Panc1 (cell line): ENCODE measurements at regions not wholly inside any gene's neighbourhood (a gene's known extent, or its start where the extent isn't known, plus 50 kb on each side); places are given as distances from the start of the nearest gene placed in this dataset.

ENCODE experiments used
- POLR2AphosphoS5 ChIP-seq: IDR thresholded peaks from 2 replicates; pipeline ENCODE4 v1.6.1; 2012; ENCODE audit warnings: mild to moderate bottlenecking, low read depth, low read length, moderate library complexity
- TCF7L2 ChIP-seq: IDR thresholded peaks from 2 replicates; pipeline ENCODE4 v1.6.1; 2011; ENCODE audit warnings: mild to moderate bottlenecking, low read depth, low read length, inconsistent platforms
- TF ChIP-seq, protein P1 (sequence below), 2 experiments: IDR thresholded peaks; 2 replicates each; pipeline ENCODE4 v1.6.1; 2011 to 2012; ENCODE audit warnings: low read depth in 2 of 2, control low read depth in 1 of 2, low read length in 1 of 2, mild to moderate bottlenecking in 1 of 2, moderate library complexity in 1 of 2; ENCODE audit not compliant: insufficient read depth in 1 of 2
- TF ChIP-seq, protein P2 (sequence below): fragments of 450-650 bp; IDR thresholded peaks from 2 replicates; pipeline ENCODE4 v1.5.1; 2017; ENCODE audit warnings: mild to moderate bottlenecking

DNA sequence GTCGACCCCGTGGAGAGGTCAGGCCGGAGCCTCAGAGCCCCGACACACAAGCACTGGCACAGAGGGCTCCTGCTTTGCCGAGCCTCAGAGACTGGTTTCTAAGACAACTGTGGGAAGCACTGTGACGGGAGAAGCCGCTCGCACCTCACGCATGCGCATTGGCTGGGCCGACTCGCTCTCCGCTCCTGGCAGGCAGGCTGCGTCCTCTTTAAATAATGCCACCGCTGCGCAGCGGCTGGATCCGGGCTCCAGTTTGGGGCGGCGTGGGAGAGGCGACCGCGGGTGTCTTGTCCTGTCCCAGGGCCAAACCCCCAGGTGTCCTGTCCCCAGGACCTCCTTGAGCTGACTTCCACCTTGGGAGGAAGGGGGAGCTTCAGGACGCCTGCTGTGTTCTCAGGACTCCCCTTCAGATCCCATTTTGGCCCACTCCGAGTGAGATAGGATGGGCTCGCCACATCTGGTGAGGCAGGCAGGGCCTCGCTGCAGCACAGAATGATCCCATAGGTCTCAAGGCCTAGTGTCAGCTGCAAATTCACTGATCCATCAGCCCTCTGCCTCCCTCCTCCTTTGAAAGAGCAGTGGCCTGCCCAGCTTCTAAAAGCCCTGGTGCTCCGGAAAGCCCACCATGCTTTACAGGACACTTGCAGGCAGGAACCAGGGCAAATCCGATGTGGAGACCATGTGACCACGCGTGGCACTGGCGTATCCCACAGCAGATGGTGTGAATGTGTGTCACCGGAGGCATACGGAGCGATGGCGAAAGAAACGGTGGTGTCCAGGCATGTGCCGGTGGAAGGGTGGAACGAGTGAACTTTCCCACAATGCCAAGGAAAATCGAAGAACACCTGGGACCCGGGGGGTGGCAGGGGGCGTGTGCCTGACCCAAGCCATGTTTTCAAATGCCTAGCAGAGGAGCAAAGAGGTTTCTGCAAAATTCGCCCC lies 169.3 kb upstream of the ZNF337 start:
- TF ChIP-seq, protein P1, sequence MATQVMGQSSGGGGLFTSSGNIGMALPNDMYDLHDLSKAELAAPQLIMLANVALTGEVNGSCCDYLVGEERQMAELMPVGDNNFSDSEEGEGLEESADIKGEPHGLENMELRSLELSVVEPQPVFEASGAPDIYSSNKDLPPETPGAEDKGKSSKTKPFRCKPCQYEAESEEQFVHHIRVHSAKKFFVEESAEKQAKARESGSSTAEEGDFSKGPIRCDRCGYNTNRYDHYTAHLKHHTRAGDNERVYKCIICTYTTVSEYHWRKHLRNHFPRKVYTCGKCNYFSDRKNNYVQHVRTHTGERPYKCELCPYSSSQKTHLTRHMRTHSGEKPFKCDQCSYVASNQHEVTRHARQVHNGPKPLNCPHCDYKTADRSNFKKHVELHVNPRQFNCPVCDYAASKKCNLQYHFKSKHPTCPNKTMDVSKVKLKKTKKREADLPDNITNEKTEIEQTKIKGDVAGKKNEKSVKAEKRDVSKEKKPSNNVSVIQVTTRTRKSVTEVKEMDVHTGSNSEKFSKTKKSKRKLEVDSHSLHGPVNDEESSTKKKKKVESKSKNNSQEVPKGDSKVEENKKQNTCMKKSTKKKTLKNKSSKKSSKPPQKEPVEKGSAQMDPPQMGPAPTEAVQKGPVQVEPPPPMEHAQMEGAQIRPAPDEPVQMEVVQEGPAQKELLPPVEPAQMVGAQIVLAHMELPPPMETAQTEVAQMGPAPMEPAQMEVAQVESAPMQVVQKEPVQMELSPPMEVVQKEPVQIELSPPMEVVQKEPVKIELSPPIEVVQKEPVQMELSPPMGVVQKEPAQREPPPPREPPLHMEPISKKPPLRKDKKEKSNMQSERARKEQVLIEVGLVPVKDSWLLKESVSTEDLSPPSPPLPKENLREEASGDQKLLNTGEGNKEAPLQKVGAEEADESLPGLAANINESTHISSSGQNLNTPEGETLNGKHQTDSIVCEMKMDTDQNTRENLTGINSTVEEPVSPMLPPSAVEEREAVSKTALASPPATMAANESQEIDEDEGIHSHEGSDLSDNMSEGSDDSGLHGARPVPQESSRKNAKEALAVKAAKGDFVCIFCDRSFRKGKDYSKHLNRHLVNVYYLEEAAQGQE (IDR thresholded peaks at IDR 0.05; ENCODE audit: insufficient read depth in 1 of 2, low read depth in 2 of 2, low read length in 1 of 2) = no peak
- TF ChIP-seq, protein P2, sequence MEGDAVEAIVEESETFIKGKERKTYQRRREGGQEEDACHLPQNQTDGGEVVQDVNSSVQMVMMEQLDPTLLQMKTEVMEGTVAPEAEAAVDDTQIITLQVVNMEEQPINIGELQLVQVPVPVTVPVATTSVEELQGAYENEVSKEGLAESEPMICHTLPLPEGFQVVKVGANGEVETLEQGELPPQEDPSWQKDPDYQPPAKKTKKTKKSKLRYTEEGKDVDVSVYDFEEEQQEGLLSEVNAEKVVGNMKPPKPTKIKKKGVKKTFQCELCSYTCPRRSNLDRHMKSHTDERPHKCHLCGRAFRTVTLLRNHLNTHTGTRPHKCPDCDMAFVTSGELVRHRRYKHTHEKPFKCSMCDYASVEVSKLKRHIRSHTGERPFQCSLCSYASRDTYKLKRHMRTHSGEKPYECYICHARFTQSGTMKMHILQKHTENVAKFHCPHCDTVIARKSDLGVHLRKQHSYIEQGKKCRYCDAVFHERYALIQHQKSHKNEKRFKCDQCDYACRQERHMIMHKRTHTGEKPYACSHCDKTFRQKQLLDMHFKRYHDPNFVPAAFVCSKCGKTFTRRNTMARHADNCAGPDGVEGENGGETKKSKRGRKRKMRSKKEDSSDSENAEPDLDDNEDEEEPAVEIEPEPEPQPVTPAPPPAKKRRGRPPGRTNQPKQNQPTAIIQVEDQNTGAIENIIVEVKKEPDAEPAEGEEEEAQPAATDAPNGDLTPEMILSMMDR = no peak
- TF ChIP-seq POLR2AphosphoS5 (no peak), TCF7L2 (no peak)
